ENCODE measurements at regions not wholly inside any gene's neighbourhood (a gene's known extent, or its start where the extent isn't known, plus 50 kb on each side); places are given as distances from the start of the nearest gene placed in this dataset.

DNA sequence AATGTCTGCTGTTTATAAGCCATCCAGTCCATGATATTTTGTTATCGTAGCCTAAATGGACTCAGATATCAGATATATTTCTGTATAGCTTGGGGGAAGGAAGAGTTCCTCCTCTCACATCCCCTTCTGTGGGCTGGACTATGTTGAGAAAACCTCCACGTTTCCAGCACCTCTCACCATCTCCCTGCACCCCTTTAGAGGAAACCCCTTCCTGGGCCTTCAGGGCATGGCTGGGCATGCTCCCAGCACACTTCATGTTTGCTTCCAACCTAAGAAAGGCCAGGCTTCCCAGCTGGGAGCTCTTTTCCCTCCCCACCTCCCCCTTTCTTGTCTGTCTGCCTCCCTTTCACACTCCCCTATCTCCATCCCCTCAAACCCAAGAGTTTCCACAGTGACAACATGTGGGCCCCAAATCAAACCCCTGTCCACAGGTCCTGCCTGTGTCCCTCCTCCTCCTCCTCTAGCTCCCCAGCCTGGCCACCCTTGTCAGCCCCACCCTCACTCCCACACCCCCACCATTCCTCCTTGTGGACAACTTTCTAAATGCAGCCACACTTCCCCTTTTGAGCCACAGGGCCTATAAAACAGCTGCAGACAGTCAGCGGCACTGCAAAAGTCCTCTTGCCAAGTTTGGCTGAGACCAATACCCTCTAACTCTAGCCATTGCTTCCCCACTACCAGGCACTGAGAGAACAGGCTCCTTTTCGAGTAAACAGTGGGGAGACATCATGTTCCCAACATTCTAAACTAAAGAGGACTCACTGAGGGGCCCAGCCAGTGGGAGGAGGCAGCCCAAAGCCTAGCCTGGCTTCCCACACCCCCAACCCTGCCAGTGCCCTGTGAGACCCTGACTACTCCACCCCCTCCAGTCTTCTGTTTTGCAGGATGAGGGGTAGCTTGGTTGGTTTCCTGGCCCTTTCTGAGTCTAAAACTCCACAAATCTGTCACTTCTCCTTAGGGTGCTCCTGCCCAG lies 120.5 kb downstream of the ZFP36L2 start:
- no peak for TF ChIP-seq CREB1 (IDR thresholded peaks at IDR 0.05; ENCODE audit: low read depth)
- no peak for TF ChIP-seq ZBTB7A (IDR thresholded peaks at IDR 0.05; ENCODE audit: low read depth)
- no peak for TF ChIP-seq YY1 (IDR thresholded peaks at IDR 0.05; ENCODE audit: low read depth)
- TF ChIP-seq, protein P1, sequence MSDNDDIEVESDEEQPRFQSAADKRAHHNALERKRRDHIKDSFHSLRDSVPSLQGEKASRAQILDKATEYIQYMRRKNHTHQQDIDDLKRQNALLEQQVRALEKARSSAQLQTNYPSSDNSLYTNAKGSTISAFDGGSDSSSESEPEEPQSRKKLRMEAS (IDR thresholded peaks at IDR 0.05): no peak
- TF ChIP-seq, protein P2, sequence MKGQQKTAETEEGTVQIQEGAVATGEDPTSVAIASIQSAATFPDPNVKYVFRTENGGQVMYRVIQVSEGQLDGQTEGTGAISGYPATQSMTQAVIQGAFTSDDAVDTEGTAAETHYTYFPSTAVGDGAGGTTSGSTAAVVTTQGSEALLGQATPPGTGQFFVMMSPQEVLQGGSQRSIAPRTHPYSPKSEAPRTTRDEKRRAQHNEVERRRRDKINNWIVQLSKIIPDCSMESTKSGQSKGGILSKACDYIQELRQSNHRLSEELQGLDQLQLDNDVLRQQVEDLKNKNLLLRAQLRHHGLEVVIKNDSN (IDR thresholded peaks at IDR 0.05): no peak
- TF ChIP-seq FOXM1 (IDR thresholded peaks at IDR 0.05; ENCODE audit: borderline replicate concordance, low read depth): no peak
- no peak for TF ChIP-seq TCF12 (IDR thresholded peaks at IDR 0.05; ENCODE audit: low read depth)
- TF ChIP-seq TEAD4 (IDR thresholded peaks at IDR 0.05): no peak
- no peak for TF ChIP-seq NFIC (IDR thresholded peaks at IDR 0.05)
- TF ChIP-seq CEBPB (IDR thresholded peaks at IDR 0.05): no peak
- TF ChIP-seq RAD21 (IDR thresholded peaks at IDR 0.05; ENCODE audit: low read depth): no peak
- TF ChIP-seq EGR1 (IDR thresholded peaks at IDR 0.05): no peak
- TF ChIP-seq TAF1 (IDR thresholded peaks at IDR 0.05; ENCODE audit: low read depth): no peak
- TF ChIP-seq, protein P3, sequence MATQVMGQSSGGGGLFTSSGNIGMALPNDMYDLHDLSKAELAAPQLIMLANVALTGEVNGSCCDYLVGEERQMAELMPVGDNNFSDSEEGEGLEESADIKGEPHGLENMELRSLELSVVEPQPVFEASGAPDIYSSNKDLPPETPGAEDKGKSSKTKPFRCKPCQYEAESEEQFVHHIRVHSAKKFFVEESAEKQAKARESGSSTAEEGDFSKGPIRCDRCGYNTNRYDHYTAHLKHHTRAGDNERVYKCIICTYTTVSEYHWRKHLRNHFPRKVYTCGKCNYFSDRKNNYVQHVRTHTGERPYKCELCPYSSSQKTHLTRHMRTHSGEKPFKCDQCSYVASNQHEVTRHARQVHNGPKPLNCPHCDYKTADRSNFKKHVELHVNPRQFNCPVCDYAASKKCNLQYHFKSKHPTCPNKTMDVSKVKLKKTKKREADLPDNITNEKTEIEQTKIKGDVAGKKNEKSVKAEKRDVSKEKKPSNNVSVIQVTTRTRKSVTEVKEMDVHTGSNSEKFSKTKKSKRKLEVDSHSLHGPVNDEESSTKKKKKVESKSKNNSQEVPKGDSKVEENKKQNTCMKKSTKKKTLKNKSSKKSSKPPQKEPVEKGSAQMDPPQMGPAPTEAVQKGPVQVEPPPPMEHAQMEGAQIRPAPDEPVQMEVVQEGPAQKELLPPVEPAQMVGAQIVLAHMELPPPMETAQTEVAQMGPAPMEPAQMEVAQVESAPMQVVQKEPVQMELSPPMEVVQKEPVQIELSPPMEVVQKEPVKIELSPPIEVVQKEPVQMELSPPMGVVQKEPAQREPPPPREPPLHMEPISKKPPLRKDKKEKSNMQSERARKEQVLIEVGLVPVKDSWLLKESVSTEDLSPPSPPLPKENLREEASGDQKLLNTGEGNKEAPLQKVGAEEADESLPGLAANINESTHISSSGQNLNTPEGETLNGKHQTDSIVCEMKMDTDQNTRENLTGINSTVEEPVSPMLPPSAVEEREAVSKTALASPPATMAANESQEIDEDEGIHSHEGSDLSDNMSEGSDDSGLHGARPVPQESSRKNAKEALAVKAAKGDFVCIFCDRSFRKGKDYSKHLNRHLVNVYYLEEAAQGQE (IDR thresholded peaks at IDR 0.05; ENCODE audit: low read depth): no peak
- no peak for TF ChIP-seq EP300 (IDR thresholded peaks at IDR 0.05; ENCODE audit: borderline replicate concordance)

DNA sequence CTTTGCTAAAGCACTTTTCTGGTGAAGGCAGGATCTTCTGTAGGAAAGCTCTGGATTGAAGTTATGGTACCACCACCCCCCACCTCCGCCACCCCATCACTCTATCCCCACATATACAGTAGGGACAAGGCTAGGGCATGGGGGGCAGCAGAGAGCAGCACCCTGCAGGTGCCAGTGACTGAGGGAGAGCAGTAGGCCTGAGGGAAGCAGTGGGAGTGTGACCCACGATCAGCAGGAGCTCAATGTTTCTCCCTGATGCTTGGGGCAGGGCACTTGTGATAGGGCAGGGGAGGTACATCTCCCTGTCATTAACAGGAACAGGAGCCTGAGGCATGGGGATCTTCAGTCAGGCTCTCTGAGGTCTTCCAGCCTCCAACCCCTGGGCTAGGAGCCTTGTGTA lies 121.6 kb downstream of the ZFP36L2 start:
- TF ChIP-seq TAF1 (IDR thresholded peaks at IDR 0.05; ENCODE audit: low read depth) (no peak), FOXM1 (IDR thresholded peaks at IDR 0.05; ENCODE audit: borderline replicate concordance, low read depth) (no peak), TCF12 (IDR thresholded peaks at IDR 0.05; ENCODE audit: low read depth) (no peak), NFIC (IDR thresholded peaks at IDR 0.05) (no peak), CEBPB (IDR thresholded peaks at IDR 0.05) (no peak), ZBTB7A (IDR thresholded peaks at IDR 0.05; ENCODE audit: low read depth) (no peak), CREB1 (IDR thresholded peaks at IDR 0.05; ENCODE audit: low read depth) (no peak), EGR1 (IDR thresholded peaks at IDR 0.05) (no peak), YY1 (IDR thresholded peaks at IDR 0.05; ENCODE audit: low read depth) (no peak), RAD21 (IDR thresholded peaks at IDR 0.05; ENCODE audit: low read depth) (no peak), EP300 (IDR thresholded peaks at IDR 0.05; ENCODE audit: borderline replicate concordance) (no peak), TEAD4 (IDR thresholded peaks at IDR 0.05) (no peak)
- TF ChIP-seq, protein P3 (IDR thresholded peaks at IDR 0.05; ENCODE audit: low read depth): no peak
- TF ChIP-seq, protein P2 (IDR thresholded peaks at IDR 0.05): no peak
- TF ChIP-seq, protein P1 (IDR thresholded peaks at IDR 0.05): no peak

DNA sequence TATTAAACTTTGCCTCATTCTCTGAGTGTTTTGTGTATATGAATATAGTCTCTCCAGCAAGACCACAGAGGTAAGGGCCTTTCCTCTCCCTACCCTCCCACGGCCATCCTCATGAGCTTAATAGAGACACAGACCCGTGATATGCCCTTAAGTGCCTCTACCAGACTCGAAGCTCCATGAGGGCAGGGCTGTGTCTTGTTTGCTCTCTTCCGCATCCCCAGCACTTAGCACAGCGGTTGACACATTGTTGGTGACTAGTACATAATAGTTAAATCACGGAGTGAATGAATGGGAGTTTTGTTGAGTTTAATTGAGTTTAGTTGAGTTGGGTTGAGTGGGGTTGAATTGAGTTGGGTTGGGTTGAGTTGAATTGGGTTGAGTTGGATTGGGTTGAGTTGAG lies 122.3 kb downstream of the ZFP36L2 start:
- TF ChIP-seq CREB1 (IDR thresholded peaks at IDR 0.05; ENCODE audit: low read depth) (no peak), FOXM1 (IDR thresholded peaks at IDR 0.05; ENCODE audit: borderline replicate concordance, low read depth) (no peak), TEAD4 (IDR thresholded peaks at IDR 0.05) (no peak), RAD21 (IDR thresholded peaks at IDR 0.05; ENCODE audit: low read depth) (no peak), TAF1 (IDR thresholded peaks at IDR 0.05; ENCODE audit: low read depth) (no peak), EP300 (IDR thresholded peaks at IDR 0.05; ENCODE audit: borderline replicate concordance) (no peak), CEBPB (IDR thresholded peaks at IDR 0.05) (no peak)
- TF ChIP-seq, protein P1 (IDR thresholded peaks at IDR 0.05): no peak

DNA sequence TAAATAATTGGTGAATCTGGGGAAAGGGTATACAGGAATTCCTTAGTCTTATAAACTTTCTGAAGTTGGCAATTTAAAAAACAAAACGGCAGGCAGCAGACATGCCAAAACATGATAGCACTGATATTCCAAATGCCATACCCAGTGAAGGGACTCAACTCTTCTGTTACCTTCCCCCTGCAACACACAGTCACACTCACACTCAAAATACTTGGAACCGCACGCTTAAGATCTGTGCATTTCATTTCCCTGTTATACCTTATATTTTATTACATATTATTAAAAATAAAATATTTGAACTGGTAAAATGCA lies 123.4 kb downstream of the ZFP36L2 start:
- TF ChIP-seq CREB1 (IDR thresholded peaks at IDR 0.05; ENCODE audit: low read depth): no peak

DNA sequence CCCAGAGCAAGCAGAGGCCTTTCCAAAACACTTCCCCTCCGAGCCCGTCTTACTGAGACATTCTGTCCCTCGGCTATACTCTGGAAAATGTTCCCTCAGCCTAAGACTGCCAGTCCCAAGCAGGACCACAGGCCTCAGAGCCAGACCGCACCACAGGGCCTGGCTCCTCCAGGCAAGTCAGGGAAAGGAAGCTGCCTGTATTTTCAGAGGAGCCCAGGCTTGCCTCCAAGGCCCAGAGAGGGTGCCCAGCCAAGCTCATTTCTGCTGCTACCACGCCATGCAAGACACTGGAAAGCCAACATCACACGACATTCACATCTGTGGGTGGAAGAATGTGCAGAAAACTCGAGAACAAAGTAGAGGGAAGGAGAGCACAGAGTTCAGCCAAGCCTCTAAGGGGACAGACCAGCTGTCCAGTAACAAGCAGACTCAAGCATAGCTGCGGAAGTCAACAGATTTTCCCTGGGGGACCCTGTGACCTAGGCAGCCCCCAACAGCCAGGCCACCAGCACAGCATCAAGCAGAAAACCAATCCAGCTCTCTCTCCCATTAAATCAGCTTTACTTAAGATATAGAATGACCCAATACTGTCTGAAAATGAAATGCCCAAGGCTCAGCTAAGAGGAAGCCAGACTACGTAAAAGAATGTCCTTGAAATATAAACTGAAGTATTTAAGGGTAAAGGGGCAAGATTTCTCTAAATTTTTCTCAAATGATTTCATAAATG lies 123.9 kb downstream of the ZFP36L2 start:
- TF ChIP-seq TEAD4 (IDR thresholded peaks at IDR 0.05) (no peak), NFIC (IDR thresholded peaks at IDR 0.05) (no peak), YY1 (IDR thresholded peaks at IDR 0.05; ENCODE audit: low read depth) (no peak), CREB1 (IDR thresholded peaks at IDR 0.05; ENCODE audit: low read depth) (no peak), TAF1 (IDR thresholded peaks at IDR 0.05; ENCODE audit: low read depth) (no peak)

Data from Ishikawa (cell line).